GM21528 (cell line): ENCODE measurements at regions not wholly inside any gene's neighbourhood (a gene's known extent, or its start where the extent isn't known, plus 50 kb on each side); places are given as distances from the start of the nearest gene placed in this dataset.
"Not testable (repeated sequence)": the region's sequence is repeated elsewhere in the genome, so short reads cannot be mapped to it uniquely, and the experiment has no call there.

Experiments used
- ATAC-seq: cut with Tn5 transposase; IDR thresholded peaks from one replicate; pipeline ENCODE4 v1.9.1; 2021; ENCODE audit warnings: mild to moderate bottlenecking, moderate library complexity; ENCODE audit not compliant: unreplicated experiment, low FRiP score

GRCh38 chr4:67333664-67334063 lies 211.6 kb downstream of the CENPC start:
- ATAC-seq, result no peak

GRCh38 chr4:67332627-67333026 lies 212.7 kb downstream of the CENPC start:
- peak; percentile 85 for ATAC-seq

GRCh38 chr4:67328393-67328792 lies 216.9 kb downstream of the CENPC start:
- no peak for ATAC-seq

- ATAC-seq, result no peak
Observed at GRCh38 chr4:67328018-67328278, 217.4 kb downstream of the CENPC start.

- peak; percentile 99 for ATAC-seq
Observed at GRCh38 chr4:67327245-67328017, 217.9 kb downstream of the CENPC start.

- ATAC-seq, result no peak
Observed at GRCh38 chr4:67325791-67326190, 219.5 kb downstream of the CENPC start.

GRCh38 chr4:67320645-67321044 lies 224.7 kb downstream of the CENPC start:
- no peak for ATAC-seq

- not testable (repeated sequence) for ATAC-seq
Observed at GRCh38 chr4:67319607-67320006, 225.7 kb downstream of the CENPC start.

GRCh38 chr4:67300497-67301185 lies 244.7 kb downstream of the CENPC start:
- not testable (repeated sequence) for ATAC-seq

GRCh38 chr4:67292636-67293035 lies 252.7 kb downstream of the CENPC start:
- no peak for ATAC-seq

GRCh38 chr4:67292045-67292444 lies 253.3 kb downstream of the CENPC start:
- ATAC-seq, result no peak

- ATAC-seq, result no peak
Observed at GRCh38 chr4:67291644-67292043, 253.7 kb downstream of the CENPC start.

- no peak for ATAC-seq
Observed at GRCh38 chr4:67288964-67289363, 256.3 kb downstream of the CENPC start.

GRCh38 chr4:67286724-67287123 lies 258.6 kb downstream of the CENPC start:
- no peak for ATAC-seq

- no peak for ATAC-seq
Observed at GRCh38 chr4:67282749-67283148, 262.6 kb downstream of the CENPC start.

GRCh38 chr4:67275179-67275750 lies 270.0 kb downstream of the CENPC start:
- no peak for ATAC-seq

GRCh38 chr4:67274671-67275070 lies 270.6 kb downstream of the CENPC start:
- ATAC-seq, result not testable (repeated sequence)

GRCh38 chr4:67273666-67274065 lies 271.6 kb downstream of the CENPC start:
- ATAC-seq, result no peak

GRCh38 chr4:67261971-67262370 lies 283.3 kb downstream of the CENPC start:
- ATAC-seq, result no peak

GRCh38 chr4:67256388-67257043 lies 288.8 kb downstream of the CENPC start:
- ATAC-seq, result no peak

- ATAC-seq, result no peak
Observed at GRCh38 chr4:67250131-67250896, 295.0 kb downstream of the CENPC start.
